ENCODE measurements at regions not wholly inside any gene's neighbourhood (a gene's known extent, or its start where the extent isn't known, plus 50 kb on each side); places are given as distances from the start of the nearest gene placed in this dataset.

- H3K27ac ChIP-seq (ENCODE audit: insufficient read depth, low read depth, low read length), result no peak overlapping the region
- CTCF ChIA-PET, result no interaction called here
- no peaks in the 10 kb centered on the region for H3K36me3 ChIP-seq (ENCODE audit: control insufficient read depth in 2 of 2, extremely low read depth in 1 of 2, insufficient read depth in 2 of 2, low read length in 2 of 2)
- no peaks in the 10 kb centered on the region for H3K79me2 ChIP-seq (ENCODE audit: control insufficient read depth, insufficient read depth, low read length)
- no peaks in the 10 kb centered on the region for H4K20me1 ChIP-seq (replicated peaks; ENCODE audit: control insufficient read depth, extremely low read depth, insufficient read depth, low read length)
- no peak overlapping the region for H3K9ac ChIP-seq (replicated peaks; ENCODE audit: extremely low read depth, insufficient read depth, low read length)
- TF ChIP-seq POLR2A (IDR thresholded peaks at IDR 0.05; ENCODE audit: low read depth, low read length) (no peak), EZH2 (IDR thresholded peaks at IDR 0.05; ENCODE audit: borderline replicate concordance, low read depth, low read length, severe bottlenecking) (no peak), JUN (IDR thresholded peaks at IDR 0.05; ENCODE audit: borderline replicate concordance, insufficient read depth, insufficient read length, low read depth) (no peak), CTCF (IDR thresholded peaks at IDR 0.05; ENCODE audit: extremely low read depth in 1 of 2, insufficient read depth in 1 of 2, low read depth in 1 of 2, low read length in 2 of 2) (no peak), MAX (IDR thresholded peaks at IDR 0.05; ENCODE audit: insufficient read depth, insufficient read length) (no peak), FOS (IDR thresholded peaks at IDR 0.05; ENCODE audit: borderline replicate concordance, insufficient read depth, low read length) (no peak), MYC (IDR thresholded peaks at IDR 0.05; ENCODE audit: low read depth, low read length) (no peak), POLR2AphosphoS5 (IDR thresholded peaks at IDR 0.05; ENCODE audit: insufficient read depth, low read depth, low read length) (no peak), GATA2 (IDR thresholded peaks at IDR 0.05; ENCODE audit: insufficient read depth, insufficient read length, low read depth, low read length) (no peak)
- FAIRE-seq (no peak), DNase-seq (ENCODE audit: low read depth, low spot score) (no peak)
- H3K27me3 ChIP-seq (ENCODE audit: control insufficient read depth in 2 of 2, insufficient read depth in 2 of 2, low read length in 2 of 2), result no peaks in the 10 kb centered on the region
- no peak overlapping the region for H2AFZ ChIP-seq (ENCODE audit: low read depth, low read length)
- intact Hi-C loops (cut with micrococcal nuclease) (no loop called here), dilution Hi-C loops (cut with MboI; ENCODE audit: extremely low pct_ligation_motif_present, low sequenced_read_pairs) (no loop called here)
- no TSS peak for BruUV-seq (replicated peaks)
- H3K9me1 ChIP-seq (replicated peaks; ENCODE audit: control insufficient read depth, extremely low read depth, insufficient read depth, low read length), result no peaks in the 10 kb centered on the region
- POLR2A ChIA-PET, result no interaction called here
- no peak overlapping the region for H3K4me2 ChIP-seq (ENCODE audit: insufficient read depth, low read length)
- no peaks in the 10 kb centered on the region for H3K4me1 ChIP-seq (ENCODE audit: control insufficient read depth, extremely low read depth, insufficient read depth, low read length)
- H3K4me3 ChIP-seq (replicated peaks in 1 of 3; ENCODE audit: insufficient read depth in 1 of 3, low read depth in 1 of 3, low read length in 3 of 3), result no peak overlapping the region
- peaks cover 6% of the 10 kb centered on the region for H3K9me3 ChIP-seq (replicated peaks; ENCODE audit: control insufficient read depth, insufficient read depth, low read length)
Observed at GRCh38 chr20:30505566-30505965, 751.9 kb upstream of the DEFB115 start.

Data from endothelial cell of umbilical vein (primary cell).